Bronchial epithelial cell (primary cell): ENCODE measurements at regions not wholly inside any gene's neighbourhood (a gene's known extent, or its start where the extent isn't known, plus 50 kb on each side); places are given as distances from the start of the nearest gene placed in this dataset.
A peak's percentile ranks its signal among the peaks of the same experiment; 100 is the strongest.
"Not testable (repeated sequence)": the region's sequence is repeated elsewhere in the genome, so short reads cannot be mapped to it uniquely, and the experiment has no call there.

Experiments used
- DNase-seq: peaks from one replicate; pipeline ENCODE4 v3.0.0-alpha.2; 2010; ENCODE audit warnings: low read depth
- FAIRE-seq: peaks from 2 replicates; lab custom pipeline; 2011; peaks lifted over from hg19 to GRCh38; lab: Jason Lieb, UNC
- H3K27me3 ChIP-seq: 2 replicates; pipeline ENCODE4 v1.5.1; 2011; ENCODE audit warnings: low read length; ENCODE audit not compliant: control insufficient read depth, insufficient read depth
- H3K36me3 ChIP-seq: 2 replicates; pipeline ENCODE4 v1.5.1; 2011; ENCODE audit warnings: low read length; ENCODE audit not compliant: control insufficient read depth, insufficient read depth
- H3K4me3 ChIP-seq: 2 replicates; pipeline ENCODE4 v1.5.1; 2011; ENCODE audit warnings: mild to moderate bottlenecking, low read depth, low read length, control low read depth
- TF ChIP-seq, protein P1 (sequence below): IDR thresholded peaks from 2 replicates; pipeline ENCODE4 v1.5.1; 2011; ENCODE audit warnings: mild to moderate bottlenecking, moderate library complexity, low read length, control low read depth, inconsistent platforms; ENCODE audit not compliant: insufficient read depth, severe bottlenecking

- FAIRE-seq (no peak), DNase-seq (peak; percentile 97)
- H3K4me3 ChIP-seq: no peak overlapping the region
- TF ChIP-seq, protein P1, sequence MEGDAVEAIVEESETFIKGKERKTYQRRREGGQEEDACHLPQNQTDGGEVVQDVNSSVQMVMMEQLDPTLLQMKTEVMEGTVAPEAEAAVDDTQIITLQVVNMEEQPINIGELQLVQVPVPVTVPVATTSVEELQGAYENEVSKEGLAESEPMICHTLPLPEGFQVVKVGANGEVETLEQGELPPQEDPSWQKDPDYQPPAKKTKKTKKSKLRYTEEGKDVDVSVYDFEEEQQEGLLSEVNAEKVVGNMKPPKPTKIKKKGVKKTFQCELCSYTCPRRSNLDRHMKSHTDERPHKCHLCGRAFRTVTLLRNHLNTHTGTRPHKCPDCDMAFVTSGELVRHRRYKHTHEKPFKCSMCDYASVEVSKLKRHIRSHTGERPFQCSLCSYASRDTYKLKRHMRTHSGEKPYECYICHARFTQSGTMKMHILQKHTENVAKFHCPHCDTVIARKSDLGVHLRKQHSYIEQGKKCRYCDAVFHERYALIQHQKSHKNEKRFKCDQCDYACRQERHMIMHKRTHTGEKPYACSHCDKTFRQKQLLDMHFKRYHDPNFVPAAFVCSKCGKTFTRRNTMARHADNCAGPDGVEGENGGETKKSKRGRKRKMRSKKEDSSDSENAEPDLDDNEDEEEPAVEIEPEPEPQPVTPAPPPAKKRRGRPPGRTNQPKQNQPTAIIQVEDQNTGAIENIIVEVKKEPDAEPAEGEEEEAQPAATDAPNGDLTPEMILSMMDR: no peak
- no peaks in the 10 kb centered on the region for H3K27me3 ChIP-seq
- no peaks in the 10 kb centered on the region for H3K36me3 ChIP-seq
Measured at GRCh38 chr1:221858818-221859611, 117.1 kb upstream of the DUSP10 start.

- not testable (repeated sequence) for H3K4me3 ChIP-seq, DNase-seq, FAIRE-seq, H3K27me3 ChIP-seq, H3K36me3 ChIP-seq
Measured at GRCh38 chr1:221857094-221857444, 115.2 kb upstream of the DUSP10 start.

DNA sequence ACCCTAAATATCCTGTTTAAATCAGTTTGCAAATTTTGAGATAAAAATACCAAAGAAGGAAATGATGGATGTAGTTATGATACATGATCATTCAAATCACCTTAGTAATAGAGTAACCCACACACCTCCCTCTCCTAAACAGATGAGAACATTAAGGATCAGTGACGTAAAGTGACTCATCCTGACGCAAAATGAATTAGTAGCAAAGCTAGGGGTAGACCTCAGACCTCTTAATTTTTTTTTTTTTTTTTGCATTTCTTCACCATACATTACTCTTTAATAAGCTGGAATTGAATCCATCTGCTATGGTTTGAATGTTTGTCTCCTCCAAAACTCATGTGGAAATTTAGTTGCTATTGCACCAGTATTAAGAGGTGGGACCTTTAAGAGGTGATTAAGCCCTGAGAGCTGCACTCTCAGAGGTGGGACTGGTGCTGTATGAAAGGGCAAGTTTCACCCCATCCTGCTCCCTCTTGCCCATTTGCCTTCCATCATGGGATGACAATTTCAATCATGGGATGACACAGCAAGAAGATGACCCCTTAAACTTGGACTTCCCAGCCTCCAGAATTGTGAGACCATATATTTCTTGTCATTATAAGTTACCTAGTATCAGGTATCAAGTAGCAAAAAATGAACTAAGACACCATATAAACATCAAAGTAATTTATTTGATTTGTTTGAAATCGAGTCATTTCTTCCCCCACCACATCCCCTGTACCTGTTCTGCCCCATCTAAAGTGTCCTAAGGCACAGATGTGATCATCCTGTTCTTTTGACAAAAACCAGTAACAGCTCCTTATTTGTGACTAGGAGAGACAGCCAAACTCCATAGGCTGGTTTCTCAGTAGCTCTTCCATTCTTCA is 114.6 kb upstream of the DUSP10 start:
- Histone ChIP-seq H3K36me3 (no peaks in the 10 kb centered on the region), H3K27me3 (no peaks in the 10 kb centered on the region), H3K4me3 (no peak overlapping the region)
- no peak for FAIRE-seq
- TF ChIP-seq, protein P1: no peak
- DNase-seq: peak; percentile 94

DNA sequence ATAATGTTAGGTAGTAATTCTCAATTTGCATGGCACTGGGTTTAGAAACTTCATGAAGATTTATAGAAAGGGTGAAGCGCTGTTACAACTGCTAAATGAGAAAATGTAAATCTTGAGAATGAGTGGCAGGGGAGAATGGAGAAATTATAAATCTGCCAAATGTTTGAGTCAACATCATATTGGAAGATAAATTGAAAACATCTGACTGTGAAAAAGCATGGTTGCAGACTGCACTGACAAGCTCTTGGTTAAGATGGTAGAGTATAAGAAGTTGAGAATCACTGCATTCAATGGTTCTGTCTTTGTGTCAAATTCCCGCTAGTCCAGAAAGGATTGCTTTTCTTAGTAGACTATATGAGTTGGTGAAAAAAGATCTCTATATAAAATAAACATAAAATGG is 113.3 kb upstream of the DUSP10 start:
- H3K4me3 ChIP-seq: no peak overlapping the region
- FAIRE-seq: no peak
- H3K36me3 ChIP-seq: no peaks in the 10 kb centered on the region

DNA sequence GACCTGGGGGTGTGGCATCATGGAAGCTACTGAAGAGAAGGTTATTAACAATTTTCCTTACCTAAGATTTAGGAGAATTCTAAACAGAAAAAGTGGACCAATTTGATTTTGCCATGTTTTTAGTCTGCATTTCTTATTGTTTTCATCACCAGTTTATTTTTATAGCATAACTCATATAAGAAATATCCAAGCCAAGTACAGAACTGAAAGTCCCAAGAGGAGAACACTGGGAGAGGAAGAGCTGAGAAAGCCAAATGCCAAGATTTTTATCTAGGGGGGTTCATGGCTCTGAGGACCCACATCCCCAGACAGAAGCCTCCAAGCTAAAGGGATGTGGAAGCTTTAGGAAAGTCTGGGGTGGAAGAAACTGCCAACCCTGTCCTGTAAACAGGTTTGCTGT is 109.4 kb upstream of the DUSP10 start:
- TF ChIP-seq, protein P1: no peak
- no peak for FAIRE-seq

More for the DNA sequence above, 113.3 kb upstream of the DUSP10 start:
- no peak for DNase-seq
- no peaks in the 10 kb centered on the region for H3K27me3 ChIP-seq
- TF ChIP-seq, protein P1: no peak

DNA sequence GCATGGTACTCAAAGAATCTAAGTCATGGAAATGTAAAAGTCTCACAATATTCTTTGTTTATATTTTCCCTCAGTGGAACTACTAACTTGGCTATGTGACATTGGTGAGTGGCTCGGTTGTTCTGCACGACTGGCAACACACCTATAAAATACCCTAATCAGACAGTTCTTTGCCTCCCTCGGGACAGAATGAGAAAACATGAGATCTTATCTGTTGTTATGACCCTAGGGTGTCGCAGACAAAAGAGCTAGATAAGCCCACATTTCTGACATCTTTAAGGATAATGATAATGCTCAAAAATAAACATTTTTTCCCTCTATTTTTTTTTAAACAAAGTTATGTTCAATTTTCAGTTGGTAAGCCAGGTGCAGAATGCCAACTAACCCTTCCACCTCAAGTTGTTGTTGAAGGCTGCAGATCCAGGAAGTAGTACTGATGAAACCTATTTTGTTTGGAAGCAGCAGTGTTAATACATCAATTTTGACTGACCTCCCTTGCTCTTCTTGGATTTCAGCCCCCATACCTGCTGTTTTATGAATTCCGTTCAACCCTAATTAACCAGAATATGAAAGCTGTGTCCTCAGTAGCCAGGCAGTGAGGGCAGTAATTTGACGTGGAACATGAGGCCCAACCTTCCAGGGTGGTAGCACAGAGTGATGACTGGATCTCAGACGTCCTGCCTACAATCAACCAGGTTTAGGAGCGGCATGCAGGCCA is 108.7 kb upstream of the DUSP10 start:
- DNase-seq (no peak), FAIRE-seq (no peak)
- no peak overlapping the region for H3K4me3 ChIP-seq

More for the DNA sequence above, 109.4 kb upstream of the DUSP10 start:
- DNase-seq: no peak
- H3K36me3 ChIP-seq: no peaks in the 10 kb centered on the region
- H3K27me3 ChIP-seq: no peaks in the 10 kb centered on the region
- no peak overlapping the region for H3K4me3 ChIP-seq

More for the DNA sequence above, 108.7 kb upstream of the DUSP10 start:
- H3K27me3 ChIP-seq: no peaks in the 10 kb centered on the region
- TF ChIP-seq, protein P1: no peak
- H3K36me3 ChIP-seq: no peaks in the 10 kb centered on the region
